ENCODE measurements at regions not wholly inside any gene's neighbourhood (a gene's known extent, or its start where the extent isn't known, plus 50 kb on each side); places are given as distances from the start of the nearest gene placed in this dataset.

DNA sequence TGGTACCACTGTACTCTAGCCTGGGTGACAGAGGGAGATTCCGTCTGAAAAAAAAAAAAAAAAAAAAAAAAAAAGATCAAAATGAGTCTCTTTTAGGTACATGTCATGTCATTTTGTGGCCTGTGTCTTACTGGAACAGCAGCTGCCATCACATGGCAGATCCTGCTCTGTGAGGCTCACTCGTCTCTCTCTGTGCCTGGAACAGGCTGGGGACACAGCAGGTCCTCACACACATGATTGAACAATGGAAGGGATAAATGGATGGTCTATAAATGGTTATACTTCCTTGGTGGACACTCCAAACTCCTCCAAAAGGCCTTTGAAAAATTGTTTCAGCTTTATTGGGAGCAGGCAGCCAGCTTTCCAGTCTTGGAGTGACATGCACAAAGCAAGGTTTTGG, 236.2 kb upstream of the COPS8 start:
- Mint-ChIP-seq H3K4me3 (ENCODE audit: unreplicated experiment) (no peak overlapping the region), H3K27me3 (ENCODE audit: insufficient read depth, unreplicated experiment) (no peaks in the 10 kb centered on the region), H3K27ac (ENCODE audit: low read depth, unreplicated experiment) (no peak overlapping the region), H3K4me1 (ENCODE audit: insufficient read depth, unreplicated experiment) (no peaks in the 10 kb centered on the region), H3K9me3 (ENCODE audit: unreplicated experiment) (no peaks in the 10 kb centered on the region), H3K36me3 (ENCODE audit: insufficient read depth, unreplicated experiment) (no peaks in the 10 kb centered on the region)
- POLR2A ChIA-PET, result interaction anchor here (0.6 kb wide), 1 partner anchor 109 kb away, joined by 3 read pairs; no protein-coding TSS in a partner anchor
- DNase-seq (ENCODE audit: unreplicated experiment), result no peak
- intact Hi-C loops (cut with micrococcal nuclease), result no loop called here
- TF ChIP-seq, protein P1, sequence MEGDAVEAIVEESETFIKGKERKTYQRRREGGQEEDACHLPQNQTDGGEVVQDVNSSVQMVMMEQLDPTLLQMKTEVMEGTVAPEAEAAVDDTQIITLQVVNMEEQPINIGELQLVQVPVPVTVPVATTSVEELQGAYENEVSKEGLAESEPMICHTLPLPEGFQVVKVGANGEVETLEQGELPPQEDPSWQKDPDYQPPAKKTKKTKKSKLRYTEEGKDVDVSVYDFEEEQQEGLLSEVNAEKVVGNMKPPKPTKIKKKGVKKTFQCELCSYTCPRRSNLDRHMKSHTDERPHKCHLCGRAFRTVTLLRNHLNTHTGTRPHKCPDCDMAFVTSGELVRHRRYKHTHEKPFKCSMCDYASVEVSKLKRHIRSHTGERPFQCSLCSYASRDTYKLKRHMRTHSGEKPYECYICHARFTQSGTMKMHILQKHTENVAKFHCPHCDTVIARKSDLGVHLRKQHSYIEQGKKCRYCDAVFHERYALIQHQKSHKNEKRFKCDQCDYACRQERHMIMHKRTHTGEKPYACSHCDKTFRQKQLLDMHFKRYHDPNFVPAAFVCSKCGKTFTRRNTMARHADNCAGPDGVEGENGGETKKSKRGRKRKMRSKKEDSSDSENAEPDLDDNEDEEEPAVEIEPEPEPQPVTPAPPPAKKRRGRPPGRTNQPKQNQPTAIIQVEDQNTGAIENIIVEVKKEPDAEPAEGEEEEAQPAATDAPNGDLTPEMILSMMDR (IDR thresholded peaks at IDR 0.05; ENCODE audit: unreplicated experiment), result no peak
- CTCF ChIA-PET, result interaction anchor here (0.5 kb wide), 1 partner anchor 130 kb away, joined by 3 read pairs; no protein-coding TSS in a partner anchor
- no TSS peak for BruUV-seq (replicated peaks)

DNA sequence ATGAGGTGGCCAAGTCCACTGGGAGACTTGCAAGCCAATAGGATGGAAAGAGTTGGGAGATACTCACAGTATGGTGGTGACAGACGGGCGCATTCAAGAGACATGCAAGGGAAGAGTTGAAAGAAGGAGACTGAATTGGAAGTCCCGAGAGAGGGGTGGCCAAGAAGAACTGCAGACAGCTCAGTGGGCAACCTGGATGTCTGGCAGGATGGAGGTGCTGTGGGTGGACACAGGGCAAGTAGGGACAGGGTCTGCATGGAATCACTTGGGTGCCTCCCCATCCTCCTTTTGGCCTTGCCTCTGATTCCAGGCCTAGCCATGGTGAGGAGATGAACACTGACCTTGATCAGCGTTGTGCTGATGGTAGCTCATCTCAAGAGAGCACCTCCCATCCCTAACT, 235.7 kb upstream of the COPS8 start:
- H3K36me3 Mint-ChIP-seq (ENCODE audit: insufficient read depth, unreplicated experiment), result no peaks in the 10 kb centered on the region
- POLR2A ChIA-PET, result no interaction called here
- H3K27me3 Mint-ChIP-seq (ENCODE audit: insufficient read depth, unreplicated experiment), result no peaks in the 10 kb centered on the region
- intact Hi-C loops (cut with micrococcal nuclease), result no loop called here
- CTCF ChIA-PET, result interaction anchor here (0.5 kb wide), 1 partner anchor 130 kb away, joined by 3 read pairs; no protein-coding TSS in a partner anchor
- no peak overlapping the region for H3K27ac Mint-ChIP-seq (ENCODE audit: low read depth, unreplicated experiment)
- no peaks in the 10 kb centered on the region for H3K9me3 Mint-ChIP-seq (ENCODE audit: unreplicated experiment)
- H3K4me3 Mint-ChIP-seq (ENCODE audit: unreplicated experiment), result no peak overlapping the region
- TF ChIP-seq, protein P1 (IDR thresholded peaks at IDR 0.05; ENCODE audit: unreplicated experiment), result no peak
- H3K4me1 Mint-ChIP-seq (ENCODE audit: insufficient read depth, unreplicated experiment), result no peaks in the 10 kb centered on the region
- no TSS peak for BruUV-seq (replicated peaks)
- DNase-seq (ENCODE audit: unreplicated experiment), result no peak

GRCh38 chr2:236851187-236851586, 234.5 kb upstream of the COPS8 start:
- H3K27ac Mint-ChIP-seq (ENCODE audit: low read depth, unreplicated experiment), result no peak overlapping the region
- ChIA-PET POLR2A (no interaction called here), CTCF (no interaction called here)
- H3K4me1 Mint-ChIP-seq (ENCODE audit: insufficient read depth, unreplicated experiment), result no peaks in the 10 kb centered on the region
- H3K9me3 Mint-ChIP-seq (ENCODE audit: unreplicated experiment), result peaks cover 7% of the 10 kb centered on the region
- H3K4me3 Mint-ChIP-seq (ENCODE audit: unreplicated experiment), result no peak overlapping the region
- H3K36me3 Mint-ChIP-seq (ENCODE audit: insufficient read depth, unreplicated experiment), result no peaks in the 10 kb centered on the region
- TF ChIP-seq, protein P1 (IDR thresholded peaks at IDR 0.05; ENCODE audit: unreplicated experiment), result no peak
- intact Hi-C loops (cut with micrococcal nuclease), result no loop called here
- no TSS peak for BruUV-seq (replicated peaks)
- no peaks in the 10 kb centered on the region for H3K27me3 Mint-ChIP-seq (ENCODE audit: insufficient read depth, unreplicated experiment)
- no peak for DNase-seq (ENCODE audit: unreplicated experiment)

DNA sequence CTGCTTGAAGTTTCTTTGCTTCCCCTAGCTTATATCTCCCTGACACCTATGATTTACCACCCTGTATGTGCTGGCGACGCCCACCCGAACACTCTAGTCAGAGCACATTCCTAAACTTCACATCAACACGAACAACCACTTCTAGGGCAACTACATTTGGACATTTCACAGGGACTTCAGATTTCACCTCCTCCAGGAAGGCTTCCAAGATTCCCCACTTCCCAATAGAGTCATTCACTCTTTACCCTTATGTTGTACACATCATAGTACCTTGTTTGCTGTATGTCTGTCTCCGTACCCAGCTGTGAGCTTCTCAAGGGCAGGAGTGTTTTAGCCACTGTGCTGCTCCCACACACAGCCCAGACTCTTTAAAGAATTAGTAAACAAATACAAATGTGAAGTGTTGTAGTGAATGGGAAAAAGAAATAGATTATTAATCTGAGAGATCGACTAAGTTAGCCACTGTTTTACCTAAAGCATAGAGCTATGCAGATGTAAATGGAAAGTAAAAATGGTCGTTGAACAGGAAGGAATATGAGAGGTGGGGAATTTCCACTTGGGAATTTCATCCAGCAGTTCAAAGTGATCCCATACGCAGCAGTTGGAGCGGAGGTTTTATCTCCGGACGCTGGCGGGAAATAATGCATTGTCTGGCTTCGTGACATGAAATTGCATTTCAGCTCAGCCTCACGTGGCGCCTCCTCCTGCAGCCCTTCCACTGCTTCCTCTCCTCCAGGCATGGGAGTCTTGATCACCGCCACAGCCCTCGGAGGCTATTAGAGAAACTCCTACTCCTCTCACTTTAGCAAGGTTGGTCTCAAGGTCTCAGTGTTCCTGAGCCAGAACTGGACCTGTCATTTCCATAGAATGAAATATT, 233.4 kb upstream of the COPS8 start:
- DNase-seq (ENCODE audit: unreplicated experiment), result no peak
- intact Hi-C loops (cut with micrococcal nuclease), result no loop called here
- no peak overlapping the region for H3K27ac Mint-ChIP-seq (ENCODE audit: low read depth, unreplicated experiment)
- POLR2A ChIA-PET, result no interaction called here
- no TSS peak for BruUV-seq (replicated peaks)
- no peaks in the 10 kb centered on the region for H3K36me3 Mint-ChIP-seq (ENCODE audit: insufficient read depth, unreplicated experiment)
- TF ChIP-seq, protein P1 (IDR thresholded peaks at IDR 0.05; ENCODE audit: unreplicated experiment), result no peak
- CTCF ChIA-PET, result no interaction called here
- no peaks in the 10 kb centered on the region for H3K4me1 Mint-ChIP-seq (ENCODE audit: insufficient read depth, unreplicated experiment)
- no peak overlapping the region for H3K4me3 Mint-ChIP-seq (ENCODE audit: unreplicated experiment)
- no peaks in the 10 kb centered on the region for H3K27me3 Mint-ChIP-seq (ENCODE audit: insufficient read depth, unreplicated experiment)
- peaks cover 7% of the 10 kb centered on the region for H3K9me3 Mint-ChIP-seq (ENCODE audit: unreplicated experiment)

Measured in MCF 10A (cell line).